Heart right ventricle (tissue), 16 donors: ENCODE measurements at regions not wholly inside any gene's neighbourhood (a gene's known extent, or its start where the extent isn't known, plus 50 kb on each side); places are given as distances from the start of the nearest gene placed in this dataset.

ENCODE experiments used
- ATAC-seq, 8 donors: fragments of 200-7000 bp; cut with Tn5 transposase; one replicate each; pipeline ENCODE4 v1.9.1; 2020; ENCODE audit warnings: mild to moderate bottlenecking in 8 of 8, moderate library complexity in 8 of 8, moderate number of reproducible peaks in 1 of 8
- DNase-seq, 2 donors: peaks; one replicate each; pipeline ENCODE4 v3.0.0-alpha.2; 2020
- H3K27ac ChIP-seq, 10 donors: fragments of 200-600 bp; sonication (generic) in 2 of 10; one replicate each; pipeline versions ENCODE4 v1.5.0 to v1.8.0; 2020 to 2022; ENCODE audit warnings: mild to moderate bottlenecking in 3 of 10
- H3K27me3 ChIP-seq, 7 donors: fragments of 200-600 bp; one replicate each; pipeline ENCODE4 v1.8.0; 2021 to 2022; ENCODE audit warnings: mild to moderate bottlenecking in 2 of 7
- H3K36me3 ChIP-seq, 9 donors: fragments of 200-600 bp; sonication (generic) in 1 of 9; one replicate each; pipeline versions ENCODE4 v1.5.0 to v1.8.0; 2020 to 2022; ENCODE audit warnings: mild to moderate bottlenecking in 2 of 9
- H3K4me1 ChIP-seq, 9 donors: fragments of 200-600 bp; sonication (generic) in 1 of 9; one replicate each; pipeline versions ENCODE4 v1.5.0 to v1.8.0; 2020 to 2022; ENCODE audit warnings: mild to moderate bottlenecking in 4 of 9
- H3K4me3 ChIP-seq, 10 donors: fragments of 200-600 bp; sonication (generic) in 2 of 10; one replicate each; pipeline versions ENCODE4 v1.5.0 to v1.8.0; 2020 to 2022; ENCODE audit warnings: mild to moderate bottlenecking in 7 of 10, moderate library complexity in 2 of 10
- H3K9me3 ChIP-seq, 11 donors: fragments of 200-600 bp in 10 of 11; sonication (generic) in 2 of 11; one replicate each; pipeline versions ENCODE4 v1.5.0 to v1.8.0; 2013 to 2022; ENCODE audit warnings: mild to moderate bottlenecking in 2 of 11, control low read depth in 1 of 11, moderate library complexity in 1 of 11
- WGBS, 2 donors: extraction: QIAGEN DNeasy Blood & Tissue Kit; methylation state at CpG; one replicate each; pipeline ENCODE4 v1.1.7; 2013; ENCODE audit warnings: inconsistent platforms in 1 of 2; 5-methylcytosine and 5-hydroxymethylcytosine counted together
- intact Hi-C, 10 donors: fragments of 100-400 bp; cut with DNase I; formaldehyde crosslinking; loops; one replicate each; pipeline versions ENCODE4 v1.11.1 to v1.14.2; 2022
- TF ChIP-seq, protein P1 (sequence below), 9 donors: fragments of 200-600 bp; sonication (generic) in 2 of 9; IDR thresholded peaks; one replicate each; pipeline versions ENCODE4 v1.5.0 to v1.8.0; 2021 to 2022; ENCODE audit warnings: antibody characterized with exemption in 9 of 9, mild to moderate bottlenecking in 5 of 9, moderate library complexity in 1 of 9
- donor health status: Arrhythmogenic right ventricular cardiomyopathy.
- donor health status: ischemic (EF 13 %, LVEDD 7.1; RV severe dilation, severe dysfunction).
- donor health status: healthy with polysubstance abuse.
- donor health status: DM: no; HTN: yes; CAD: no.
- donor health status: DM: no; HTN: no; CAD: no.
- donor health status: ischemic (EF 25% LVEDD 6.9; RV normal size, moderate dysfunction).
- donor health status: ischemic (EF 25% LVEDD 5.7; RV mildly dilated, moderate dysfunction).
- donor health status: healthy.
- donor health status: DM: yes; HTN: yes; CAD: no.
- donor health status: Ischemic cardiomyopathy.
- donor health status: ischemic (EF 35%, LVEDD 5.7; RV mildly dilated, moderate dysfunction).
- donor health status: nonischemic (EF 11% LVEDD 7.7; RV severe dilation, severe dysfunction).
- donor health status: DM: yes; HTN: yes; CAD: no.
- donor health status: PGD.
- donor health status: ischemic (EF 29% LVEDD 5.4; RV normal size, mild dysfunction).
- donor health status: nonischemic (EF 23%, LVEDD 6.1; RV moderate dilation, normal function).

- Histone ChIP-seq H3K27ac (no peak overlapping the region), H3K36me3 (no peaks in the 10 kb centered on the region), H3K9me3 (peaks cover 0 to 6% (median 0%) of the 10 kb centered on the region in 11 donors), H3K4me3 (no peak overlapping the region), H3K27me3 (no peaks in the 10 kb centered on the region), H3K4me1 (no peaks in the 10 kb centered on the region)
- intact Hi-C loops: no loop called here
- ATAC-seq (no peak), DNase-seq (no peak)
- TF ChIP-seq, protein P1, sequence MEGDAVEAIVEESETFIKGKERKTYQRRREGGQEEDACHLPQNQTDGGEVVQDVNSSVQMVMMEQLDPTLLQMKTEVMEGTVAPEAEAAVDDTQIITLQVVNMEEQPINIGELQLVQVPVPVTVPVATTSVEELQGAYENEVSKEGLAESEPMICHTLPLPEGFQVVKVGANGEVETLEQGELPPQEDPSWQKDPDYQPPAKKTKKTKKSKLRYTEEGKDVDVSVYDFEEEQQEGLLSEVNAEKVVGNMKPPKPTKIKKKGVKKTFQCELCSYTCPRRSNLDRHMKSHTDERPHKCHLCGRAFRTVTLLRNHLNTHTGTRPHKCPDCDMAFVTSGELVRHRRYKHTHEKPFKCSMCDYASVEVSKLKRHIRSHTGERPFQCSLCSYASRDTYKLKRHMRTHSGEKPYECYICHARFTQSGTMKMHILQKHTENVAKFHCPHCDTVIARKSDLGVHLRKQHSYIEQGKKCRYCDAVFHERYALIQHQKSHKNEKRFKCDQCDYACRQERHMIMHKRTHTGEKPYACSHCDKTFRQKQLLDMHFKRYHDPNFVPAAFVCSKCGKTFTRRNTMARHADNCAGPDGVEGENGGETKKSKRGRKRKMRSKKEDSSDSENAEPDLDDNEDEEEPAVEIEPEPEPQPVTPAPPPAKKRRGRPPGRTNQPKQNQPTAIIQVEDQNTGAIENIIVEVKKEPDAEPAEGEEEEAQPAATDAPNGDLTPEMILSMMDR (IDR thresholded peaks at IDR 0.05): no peak
- WGBS, 2 donors: 88 to 90% methylated on average over 3 of the region's 3 CpGs
Observed at GRCh38 chr13:55617241-55617640, 1523.5 kb upstream of the PRR20A start.

DNA sequence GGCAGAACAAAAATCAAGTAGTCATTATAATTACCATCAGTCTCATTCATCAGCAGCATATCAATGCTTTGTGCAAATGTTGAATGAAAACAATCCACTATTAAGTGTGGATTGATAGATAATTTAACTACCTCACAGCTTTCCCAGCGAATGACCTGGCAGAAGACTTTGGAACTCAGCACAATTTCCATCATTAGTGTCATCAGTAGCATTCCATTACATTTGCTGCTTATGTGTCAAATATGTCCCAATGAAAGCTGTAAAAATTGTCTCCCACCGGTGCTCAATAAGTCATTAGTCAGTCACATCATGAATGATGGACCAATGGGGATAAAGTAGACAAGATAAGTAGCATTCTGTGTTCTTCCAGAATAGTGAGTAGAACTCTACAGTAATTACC lies 1513.5 kb upstream of the PRR20A start:
- no peaks in the 10 kb centered on the region for H3K36me3 ChIP-seq
- H3K4me3 ChIP-seq: no peak overlapping the region
- intact Hi-C loops: no loop called here
- H3K9me3 ChIP-seq: peaks cover 0 to 61% (median 13%) of the 10 kb centered on the region in 11 donors
- DNase-seq (no peak), ATAC-seq (no peak)
- WGBS, 2 donors: 65 to 67% methylated on average over 2 of the region's 2 CpGs
- no peaks in the 10 kb centered on the region for H3K4me1 ChIP-seq
- H3K27ac ChIP-seq: no peak overlapping the region
- H3K27me3 ChIP-seq: no peaks in the 10 kb centered on the region
- TF ChIP-seq, protein P1 (IDR thresholded peaks at IDR 0.05): no peak

- no peaks in the 10 kb centered on the region for H3K27me3 ChIP-seq
- no peak overlapping the region for H3K4me3 ChIP-seq
- TF ChIP-seq, protein P1 (IDR thresholded peaks at IDR 0.05): no peak
- no peak overlapping the region for H3K27ac ChIP-seq
- intact Hi-C loops: no loop called here
- peaks cover 0 to 51% (median 13%) of the 10 kb centered on the region in 11 donors for H3K9me3 ChIP-seq
- H3K36me3 ChIP-seq: no peaks in the 10 kb centered on the region
- no peaks in the 10 kb centered on the region for H3K4me1 ChIP-seq
- no peak for DNase-seq
- ATAC-seq: no peak
Observed at GRCh38 chr13:55632402-55632801, 1508.3 kb upstream of the PRR20A start.

DNA sequence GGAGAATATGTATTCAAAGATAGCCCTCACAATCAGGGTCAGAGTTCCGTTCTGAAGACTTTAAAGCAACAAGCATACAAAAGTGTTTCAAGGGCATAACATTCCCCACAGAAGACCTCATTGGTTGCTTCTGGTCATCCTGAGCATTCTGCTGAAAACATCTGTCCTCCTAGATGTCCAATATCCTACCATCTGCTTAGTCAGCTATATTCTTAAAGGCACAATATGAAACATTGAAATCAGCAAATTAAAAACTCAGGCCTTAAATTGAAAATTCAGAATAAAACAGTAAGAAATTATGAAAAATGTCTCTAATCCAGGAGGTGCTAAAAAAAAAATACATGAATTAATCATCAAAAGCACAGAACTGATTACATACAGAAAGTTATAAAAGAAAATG lies 1491.2 kb upstream of the PRR20A start:
- Histone ChIP-seq H3K36me3 (no peaks in the 10 kb centered on the region), H3K4me1 (no peaks in the 10 kb centered on the region), H3K4me3 (no peak overlapping the region), H3K27ac (no peak overlapping the region), H3K27me3 (no peaks in the 10 kb centered on the region), H3K9me3 (no peaks in the 10 kb centered on the region)
- 64 to 71% methylated on average over 1 of the region's 1 CpG for WGBS, 2 donors
- TF ChIP-seq, protein P1 (IDR thresholded peaks at IDR 0.05): no peak
- DNase-seq (no peak), ATAC-seq (no peak)
- intact Hi-C loops: no loop called here

GRCh38 chr13:55652657-55653056 lies 1488.1 kb upstream of the PRR20A start:
- Histone ChIP-seq H3K4me1 (no peaks in the 10 kb centered on the region), H3K27me3 (no peaks in the 10 kb centered on the region), H3K9me3 (no peaks in the 10 kb centered on the region), H3K27ac (no peak overlapping the region), H3K36me3 (no peaks in the 10 kb centered on the region), H3K4me3 (no peak overlapping the region)
- TF ChIP-seq, protein P1 (IDR thresholded peaks at IDR 0.05): no peak
- DNase-seq (no peak), ATAC-seq (no peak)
- intact Hi-C loops: no loop called here
- 85 to 89% methylated on average over 5 of the region's 5 CpGs for WGBS, 2 donors
